GM19035 (cell line): ENCODE measurements at regions not wholly inside any gene's neighbourhood (a gene's known extent, or its start where the extent isn't known, plus 50 kb on each side); places are given as distances from the start of the nearest gene placed in this dataset.
"Not testable (repeated sequence)": the region's sequence is repeated elsewhere in the genome, so short reads cannot be mapped to it uniquely, and the experiment has no call there.

Experiments
- ATAC-seq: cut with Tn5 transposase; IDR thresholded peaks from one replicate; pipeline ENCODE4 v1.9.1; 2021; ENCODE audit not compliant: unreplicated experiment

- no peak for ATAC-seq
Observed at GRCh38 chr5:77910602-77911188, 134.6 kb upstream of the TBCA start.

DNA sequence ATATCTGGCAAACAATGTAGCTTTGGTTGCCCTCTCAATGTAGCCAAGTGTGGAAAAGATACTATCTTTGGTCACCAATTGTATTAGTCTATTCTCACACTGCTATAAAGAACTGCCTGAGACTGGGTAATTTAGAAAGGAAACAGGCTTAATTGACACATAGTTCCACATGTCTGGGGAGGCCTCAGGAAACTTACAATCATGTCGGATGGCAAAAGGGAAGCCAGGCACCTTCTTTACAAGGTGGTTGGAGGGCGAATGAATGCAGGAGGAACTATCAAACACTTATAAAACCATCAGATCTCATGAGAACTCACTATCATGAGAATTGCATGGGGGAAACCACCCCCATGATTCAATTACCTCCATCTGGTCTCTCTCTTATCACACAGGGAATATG lies 133.1 kb upstream of the TBCA start:
- no peak for ATAC-seq

- no peak for ATAC-seq
Observed at GRCh38 chr5:77908787-77909186, 132.6 kb upstream of the TBCA start.

DNA sequence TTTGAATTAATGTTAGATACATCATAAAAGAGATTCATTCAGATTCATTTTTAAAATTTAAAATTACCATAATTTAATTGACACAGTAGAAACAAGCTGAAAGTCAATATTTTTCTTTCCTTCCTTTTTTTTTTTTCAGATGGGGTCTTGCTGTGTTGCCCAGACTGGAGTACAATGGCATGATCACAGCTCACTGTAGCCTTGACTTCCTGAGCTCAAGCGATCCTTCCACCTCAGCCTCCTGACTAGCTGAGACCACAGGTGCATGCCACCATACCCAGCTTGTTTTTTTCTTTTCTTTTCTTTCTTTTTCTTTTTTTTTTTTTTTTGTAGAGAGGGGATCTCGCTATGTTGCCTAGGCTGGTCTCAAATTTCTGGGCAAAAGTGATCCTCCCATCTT lies 131.6 kb upstream of the TBCA start:
- ATAC-seq = no peak

DNA sequence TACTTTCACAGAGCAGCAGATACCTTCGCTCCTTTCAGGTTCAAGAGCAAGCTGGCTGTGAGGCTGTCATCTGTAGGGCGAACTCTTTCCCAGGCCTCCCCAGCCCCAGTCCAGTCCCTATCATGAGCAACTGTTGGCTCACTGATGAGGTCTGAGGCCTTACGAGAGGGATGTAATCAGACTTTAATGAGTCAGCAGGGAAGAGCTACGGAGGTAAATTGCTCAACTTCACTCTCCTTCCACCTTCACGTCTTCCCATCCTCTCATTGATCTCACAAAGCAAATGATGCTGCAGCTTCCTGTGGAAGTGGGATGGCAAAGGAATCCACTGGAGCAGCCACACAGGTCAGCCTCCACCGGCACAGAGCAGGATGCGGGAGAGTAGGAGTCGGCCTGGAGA lies 130.7 kb upstream of the TBCA start:
- no peak for ATAC-seq

DNA sequence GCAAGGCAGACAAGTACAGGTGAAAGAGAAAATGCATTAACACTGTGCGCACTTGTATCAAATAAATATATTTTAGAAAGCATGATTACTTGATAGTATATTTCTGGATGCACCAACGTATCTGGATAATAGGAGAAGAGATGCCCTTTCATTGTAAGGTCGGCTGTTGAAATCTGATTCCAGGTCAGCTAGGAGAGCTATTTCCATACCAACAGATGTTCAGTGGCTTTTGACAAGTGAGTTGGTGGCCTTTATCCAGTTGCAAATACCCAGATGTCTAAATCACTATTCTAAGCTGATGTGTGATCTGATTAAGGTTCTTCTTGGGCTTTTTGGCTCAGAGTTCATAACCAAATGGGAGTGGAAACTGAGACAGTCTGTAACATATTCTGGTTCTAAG lies 128.2 kb upstream of the TBCA start:
- ATAC-seq = no peak

DNA sequence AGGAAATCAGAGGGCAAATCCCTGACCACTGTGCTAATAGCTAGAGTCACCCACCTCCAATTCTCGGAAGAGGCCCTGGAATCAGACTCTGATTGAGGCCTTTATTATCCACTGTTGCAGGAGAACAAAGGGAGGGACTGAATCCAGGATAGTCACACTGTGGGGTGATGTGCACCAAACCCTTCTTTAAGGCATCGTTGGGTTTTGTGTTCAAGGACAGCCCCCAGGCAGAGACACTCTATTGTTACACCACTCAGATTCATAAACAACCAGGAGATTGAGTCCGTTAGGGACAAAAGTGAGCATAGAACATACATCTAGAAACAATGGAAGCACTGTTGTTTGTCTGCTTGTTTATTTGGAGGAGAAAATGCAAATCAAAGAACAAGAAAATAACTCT lies 124.6 kb upstream of the TBCA start:
- no peak for ATAC-seq

GRCh38 chr5:77898385-77898784 lies 122.2 kb upstream of the TBCA start:
- no peak for ATAC-seq

- ATAC-seq = no peak
Observed at GRCh38 chr5:77896338-77896737, 120.2 kb upstream of the TBCA start.

- ATAC-seq = not testable (repeated sequence)
Observed at GRCh38 chr5:77894103-77894502, 118.0 kb upstream of the TBCA start.

- ATAC-seq = no peak
Observed at GRCh38 chr5:77893225-77893860, 117.2 kb upstream of the TBCA start.

GRCh38 chr5:77892061-77893010 lies 116.2 kb upstream of the TBCA start:
- no peak for ATAC-seq

DNA sequence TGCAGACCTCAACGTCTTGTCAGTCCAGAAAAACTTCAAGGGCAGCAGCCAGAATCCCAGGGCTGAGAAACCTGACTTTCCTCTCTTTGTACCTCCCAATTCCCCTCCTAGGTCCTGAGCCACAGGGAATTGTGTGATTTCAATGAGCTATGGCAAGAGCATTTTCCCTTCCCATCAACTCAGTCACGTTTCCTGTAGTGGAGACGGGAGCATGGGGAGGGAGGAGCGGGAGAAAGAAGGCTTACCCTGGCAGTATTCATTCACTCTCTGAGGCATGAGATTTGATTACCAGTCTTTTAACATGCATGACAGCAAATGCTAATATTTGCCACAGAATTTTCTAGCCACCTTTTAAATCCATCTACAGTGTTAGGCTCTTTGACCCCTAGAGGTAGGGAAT lies 109.4 kb upstream of the TBCA start:
- no peak for ATAC-seq

- ATAC-seq = no peak
Observed at GRCh38 chr5:77882670-77883257, 106.6 kb upstream of the TBCA start.

- no peak for ATAC-seq
Observed at GRCh38 chr5:77881528-77881927, 105.4 kb upstream of the TBCA start.

GRCh38 chr5:77877516-77878355 lies 101.6 kb upstream of the TBCA start:
- ATAC-seq = no peak

- no peak for ATAC-seq
Observed at GRCh38 chr5:77876862-77877502, 100.8 kb upstream of the TBCA start.

- ATAC-seq = no peak
Observed at GRCh38 chr5:77876316-77876715, 100.2 kb upstream of the TBCA start.

GRCh38 chr5:77874691-77875090 lies 98.6 kb upstream of the TBCA start:
- no peak for ATAC-seq

- no peak for ATAC-seq
Observed at GRCh38 chr5:77873239-77873638, 97.1 kb upstream of the TBCA start.
